Amniotic epithelial cell (primary cell): ENCODE measurements at regions not wholly inside any gene's neighbourhood (a gene's known extent, or its start where the extent isn't known, plus 50 kb on each side); places are given as distances from the start of the nearest gene placed in this dataset.
"Not testable (repeated sequence)": the region's sequence is repeated elsewhere in the genome, so short reads cannot be mapped to it uniquely, and the experiment has no call there.

Experiments
- DNase-seq: peaks from one replicate; pipeline ENCODE4 v3.0.0-alpha.2; 2010; ENCODE audit warnings: low read depth

DNA sequence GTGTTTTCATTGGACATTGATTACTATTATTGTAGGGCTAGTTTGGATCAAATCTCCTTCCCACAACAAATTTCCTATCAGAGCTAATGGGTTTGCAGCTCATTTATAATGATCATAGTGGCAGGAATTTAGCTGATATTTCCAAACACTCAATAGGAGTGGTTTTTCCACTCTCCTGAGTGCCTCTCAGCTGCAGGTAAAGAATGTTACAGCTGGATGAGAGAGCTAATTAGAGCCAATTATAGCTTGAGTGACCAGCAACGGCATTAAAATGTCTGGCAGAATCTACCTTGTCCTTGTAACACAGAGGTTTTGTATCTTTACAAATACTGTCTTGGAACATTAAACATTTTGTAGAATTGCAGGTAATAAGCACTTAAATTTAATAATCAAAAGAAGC, 602.8 kb upstream of the EPHA5 start:
- no peak for DNase-seq

DNA sequence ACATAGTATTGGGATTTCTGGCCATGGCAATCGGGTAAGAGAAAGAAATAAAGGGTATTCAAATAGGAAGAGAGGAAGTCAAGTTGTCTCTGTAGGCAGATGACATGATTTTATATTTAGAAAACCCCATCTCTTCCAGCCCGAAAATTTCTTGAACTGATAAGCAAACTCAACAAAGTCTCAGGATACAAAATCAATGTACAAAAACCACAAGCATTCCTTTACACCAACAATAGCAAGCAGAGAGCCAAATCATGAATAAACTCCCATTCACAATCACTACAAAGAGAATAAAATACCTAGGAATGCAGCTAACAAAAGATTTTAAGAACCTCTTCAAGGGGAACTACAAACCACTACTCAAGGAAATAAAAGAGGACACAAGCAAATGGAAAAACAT, 600.1 kb upstream of the EPHA5 start:
- not testable (repeated sequence) for DNase-seq

DNA sequence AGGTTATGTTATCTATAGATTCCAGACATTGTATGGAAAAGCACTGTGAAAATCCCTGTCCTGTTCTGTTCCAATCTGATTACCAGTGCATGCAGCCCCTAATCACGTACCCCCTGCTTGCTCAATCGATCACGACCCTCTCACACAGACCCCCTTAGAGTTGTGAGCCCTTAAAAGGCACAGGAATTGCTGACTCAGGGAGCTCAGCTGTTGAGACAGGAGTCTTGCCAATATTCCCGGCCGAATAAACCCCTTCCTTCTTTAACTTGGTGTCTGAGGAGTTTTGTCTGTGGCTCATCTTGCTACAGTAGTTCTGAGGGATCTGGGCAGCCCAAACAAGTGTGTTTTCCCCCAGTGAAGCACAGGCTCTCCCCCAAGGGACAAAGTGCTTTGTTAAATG, 596.3 kb upstream of the EPHA5 start:
- not testable (repeated sequence) for DNase-seq

- no peak for DNase-seq
Measured at GRCh38 chr4:66266035-66266434, 595.7 kb upstream of the EPHA5 start.

DNA sequence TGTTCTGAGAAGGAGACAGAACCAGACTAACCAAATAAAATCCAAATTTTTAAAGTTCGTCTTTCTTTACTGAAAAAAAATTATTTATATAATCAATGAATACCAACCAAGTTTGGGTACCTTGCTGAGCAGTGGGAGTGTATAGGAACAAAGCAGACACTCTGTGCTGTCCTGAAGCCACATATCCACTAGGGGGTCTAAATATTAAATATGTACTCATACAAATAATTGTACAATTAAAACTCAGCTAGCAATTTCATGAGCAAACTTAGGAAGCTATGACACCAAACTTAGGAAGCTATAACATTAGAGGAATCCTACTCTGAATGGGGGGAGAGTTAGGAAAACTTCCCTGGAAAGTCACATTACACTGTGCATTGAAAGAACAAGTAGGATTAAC, 582.0 kb upstream of the EPHA5 start:
- DNase-seq, result no peak

GRCh38 chr4:66246643-66247042, 576.4 kb upstream of the EPHA5 start:
- no peak for DNase-seq

GRCh38 chr4:66235876-66236275, 565.6 kb upstream of the EPHA5 start:
- DNase-seq, result no peak

- no peak for DNase-seq
Measured at GRCh38 chr4:66229885-66230284, 559.6 kb upstream of the EPHA5 start.

- DNase-seq, result no peak
Measured at GRCh38 chr4:66225539-66225938, 555.2 kb upstream of the EPHA5 start.

GRCh38 chr4:66223068-66223703, 552.9 kb upstream of the EPHA5 start:
- DNase-seq, result no peak

DNA sequence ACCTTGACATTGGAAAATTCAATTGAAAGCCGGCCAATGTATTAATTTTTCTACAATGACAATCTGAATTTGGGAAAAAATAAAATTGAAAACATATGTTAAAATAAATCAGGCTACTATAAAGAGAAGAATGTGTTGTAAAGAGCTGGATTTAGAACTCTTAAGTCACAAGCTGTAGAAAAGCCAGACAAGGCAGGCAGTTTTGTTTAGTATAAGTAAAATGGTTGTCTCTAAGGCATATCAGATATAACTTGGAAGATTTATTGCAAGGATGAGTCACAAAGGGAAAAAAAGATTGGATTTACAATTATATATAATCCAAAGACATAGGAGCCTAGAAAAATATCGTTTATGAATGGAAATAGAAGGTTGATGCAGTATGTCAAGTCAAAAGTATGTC, 549.1 kb upstream of the EPHA5 start:
- DNase-seq, result no peak

GRCh38 chr4:66216252-66216651, 546.0 kb upstream of the EPHA5 start:
- DNase-seq, result no peak

GRCh38 chr4:66212489-66212888, 542.2 kb upstream of the EPHA5 start:
- DNase-seq, result no peak

DNA sequence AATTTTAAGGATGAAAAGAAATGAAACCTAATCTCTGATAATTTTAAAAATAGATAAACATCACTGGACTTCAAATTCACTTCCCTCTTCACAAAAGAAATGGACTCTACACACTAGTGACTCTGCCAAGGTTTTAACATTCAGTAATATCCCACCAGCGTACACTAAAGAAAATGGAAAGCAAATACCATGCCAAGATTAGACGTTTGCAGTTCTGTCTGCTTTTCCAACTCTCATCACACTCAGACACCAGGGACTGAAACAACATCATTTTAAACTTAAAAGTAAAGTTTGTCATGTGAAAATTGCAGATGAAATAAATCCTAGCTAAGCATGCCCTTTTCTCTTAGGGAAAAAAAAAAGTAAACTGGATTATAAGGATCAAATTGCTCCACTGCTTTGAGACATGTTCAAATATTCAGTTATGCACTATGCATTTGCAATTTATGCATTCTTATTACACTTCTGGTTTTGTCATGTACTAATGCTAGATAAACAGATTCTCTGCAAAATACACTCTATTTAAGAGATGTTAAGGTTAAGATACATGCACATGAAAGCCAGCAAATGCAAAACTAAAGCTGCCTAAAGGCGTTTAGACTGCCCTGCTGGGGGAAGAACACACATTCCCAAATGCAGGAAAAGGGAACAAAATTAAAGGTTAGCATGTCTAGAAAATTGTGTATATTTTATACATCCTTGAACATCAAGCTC, 534.4 kb upstream of the EPHA5 start:
- DNase-seq, result no peak

DNA sequence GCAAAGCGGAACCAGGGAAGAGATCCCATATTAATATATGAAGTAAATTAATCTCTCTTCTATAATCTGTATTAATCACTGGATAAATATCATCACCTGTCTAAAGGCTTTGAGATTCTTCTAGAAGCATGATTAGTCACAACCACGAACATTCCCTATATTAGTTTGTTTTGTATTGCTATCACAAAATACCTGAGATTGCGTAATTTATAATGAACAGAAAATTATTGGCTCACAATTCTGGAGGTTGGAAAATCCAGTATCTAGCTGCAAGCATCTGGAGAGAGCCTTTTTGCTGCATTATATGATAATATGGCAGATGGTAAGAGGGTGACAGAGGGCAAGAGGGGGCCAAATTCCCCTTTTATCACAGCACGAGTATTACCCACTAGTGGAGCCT, 532.6 kb upstream of the EPHA5 start:
- no peak for DNase-seq

GRCh38 chr4:66197451-66197850, 527.2 kb upstream of the EPHA5 start:
- no peak for DNase-seq

DNA sequence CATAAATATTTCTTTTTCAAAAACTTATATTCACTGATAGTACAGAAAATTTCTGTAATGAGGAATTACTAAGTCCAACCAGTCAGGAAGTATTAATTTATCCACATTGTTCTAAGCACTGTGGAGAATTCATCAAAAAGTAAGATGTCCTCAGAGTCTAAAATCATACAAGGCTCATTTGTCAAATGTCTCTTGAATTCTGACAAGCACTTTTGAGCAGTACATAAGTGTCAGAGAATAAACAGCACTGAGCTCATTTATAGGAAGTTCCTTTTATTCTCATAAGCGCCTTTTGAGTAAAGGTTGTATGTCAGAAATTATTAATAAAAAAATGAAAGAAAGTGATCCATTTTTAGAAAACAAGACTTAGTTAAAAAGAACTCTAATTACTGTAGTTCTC, 523.2 kb upstream of the EPHA5 start:
- no peak for DNase-seq

DNA sequence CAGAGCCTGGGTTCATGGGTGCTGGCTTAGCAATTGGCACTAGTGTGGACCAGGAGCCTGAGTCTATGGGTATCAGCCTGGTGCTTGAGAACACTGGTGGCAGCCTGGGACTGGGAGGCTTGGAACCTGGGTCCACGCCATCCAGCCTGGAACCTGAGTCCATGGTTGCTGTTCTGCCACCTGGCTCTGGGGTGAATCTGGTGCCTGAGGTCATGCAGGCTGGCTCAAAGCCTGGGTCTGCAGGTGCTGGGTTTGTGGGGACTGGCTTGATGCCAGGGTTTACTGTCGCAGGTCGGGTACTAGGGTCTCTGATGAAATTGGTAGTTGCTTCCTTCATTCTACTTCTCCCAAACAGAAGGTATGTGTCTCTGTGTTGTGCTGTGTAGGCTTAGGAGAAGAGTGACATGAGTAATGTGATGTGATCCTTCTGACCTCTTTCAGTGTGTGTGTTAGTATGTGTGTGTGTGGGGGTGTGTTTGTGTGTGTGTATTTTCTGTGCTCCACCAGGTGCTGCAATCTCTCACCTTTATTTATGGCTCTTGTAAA, 517.0 kb upstream of the EPHA5 start:
- no peak for DNase-seq

DNA sequence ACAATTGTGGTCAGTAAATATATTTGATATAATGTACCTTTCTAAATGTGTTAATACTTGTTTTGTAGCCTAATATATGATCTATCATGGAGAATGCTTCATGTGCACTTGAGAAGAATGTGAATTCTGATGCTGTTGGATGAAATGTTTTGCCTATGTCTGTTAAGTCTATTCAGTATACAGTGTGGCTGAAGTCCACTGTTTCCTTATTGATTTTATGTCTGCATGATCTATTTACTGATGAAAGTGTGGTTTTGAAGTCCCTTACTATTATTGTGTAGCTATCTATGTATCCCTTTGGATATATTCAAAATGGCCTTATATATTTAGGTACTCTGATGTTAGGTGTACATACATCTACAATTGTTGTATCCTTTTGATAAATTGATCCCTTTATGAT, 515.8 kb upstream of the EPHA5 start:
- no peak for DNase-seq

DNA sequence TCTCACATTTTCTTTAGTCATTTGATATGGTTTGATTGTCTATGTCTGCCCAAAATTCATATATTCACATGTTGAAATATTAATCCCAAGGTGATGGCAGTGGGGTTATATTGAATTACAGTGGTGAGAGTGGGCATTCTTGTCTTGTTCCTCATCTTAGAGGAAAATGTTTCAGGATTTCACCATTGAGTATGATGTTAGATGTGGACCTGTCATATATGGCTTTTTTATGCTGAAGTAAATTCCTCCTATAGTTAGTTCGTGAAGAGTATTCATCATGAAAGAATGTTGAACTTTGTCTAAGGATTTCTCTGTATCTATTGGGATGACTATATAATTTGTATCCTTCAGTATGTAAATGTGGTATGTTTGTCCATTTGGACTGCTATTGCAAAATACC, 512.3 kb upstream of the EPHA5 start:
- DNase-seq, result peak; percentile 31

DNA sequence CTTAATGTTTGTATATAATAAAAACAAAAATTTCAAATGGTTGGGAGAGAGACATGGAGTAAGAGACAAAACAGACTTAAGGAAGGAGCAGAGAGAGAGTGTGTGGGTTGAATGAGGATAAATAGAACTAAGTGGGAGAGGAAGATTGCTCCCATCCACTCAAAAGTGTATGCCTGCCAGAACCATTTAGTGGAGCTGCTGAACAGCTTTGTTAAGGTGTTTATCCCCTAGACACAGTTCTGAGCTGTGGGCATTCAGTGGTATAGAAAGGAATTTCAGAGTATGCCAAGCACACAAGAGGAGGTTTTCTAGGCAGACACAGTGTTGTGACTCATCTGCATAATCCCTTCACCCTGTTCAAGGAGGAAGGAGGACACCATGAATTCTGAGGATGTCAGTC, 508.6 kb upstream of the EPHA5 start:
- DNase-seq, result peak; percentile 88

- peak; percentile 44 for DNase-seq
Measured at GRCh38 chr4:66169341-66169740, 499.1 kb upstream of the EPHA5 start.

- no peak for DNase-seq
Measured at GRCh38 chr4:66164869-66165268, 494.6 kb upstream of the EPHA5 start.

DNA sequence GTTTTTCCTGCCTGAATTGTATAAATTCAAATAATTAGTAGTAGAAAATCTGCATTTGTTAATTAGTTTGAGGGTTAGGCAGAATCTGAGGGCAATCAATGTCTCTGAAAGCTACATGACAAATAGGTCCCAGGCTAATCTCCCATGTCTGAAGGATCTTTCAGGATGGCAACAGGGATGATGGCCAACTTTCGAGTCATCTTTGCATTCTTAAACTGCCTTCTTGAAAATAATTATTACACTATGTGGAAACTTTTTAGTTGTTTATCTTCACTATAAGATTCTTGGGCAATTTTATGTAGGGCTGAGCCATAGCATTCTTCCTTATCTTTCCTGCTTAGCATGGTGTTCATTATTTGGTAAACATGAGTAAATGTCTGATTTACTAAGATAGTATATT, 490.3 kb upstream of the EPHA5 start:
- peak; percentile 81 for DNase-seq
